GM12878 (cell line): ENCODE measurements at regions not wholly inside any gene's neighbourhood (a gene's known extent, or its start where the extent isn't known, plus 50 kb on each side); places are given as distances from the start of the nearest gene placed in this dataset.

ENCODE experiments used
- ATAC-seq: fragments of 200-7000 bp; cut with Tn5 transposase; 3 replicates; pipeline ENCODE4 v1.9.1; 2020; ENCODE audit warnings: mild to moderate bottlenecking, moderate library complexity
- BruUV-seq: library from RNA; stranded (reverse); fragments of 400-500 nt; replicated peaks from 2 replicates; lab custom pipeline; 2021; lab: Mats Ljungman, UMichigan
- CTCF ChIA-PET: fragments of 300-600 bp; sonication (Branson Sonifier 250); formaldehyde crosslinking; extraction: SDS; loops from one replicate; lab custom pipeline; 2021; ENCODE audit warnings: inconsistent platforms; lab: Yijun Ruan, JAX
- POLR2A ChIA-PET: fragments of 350-600 bp; formaldehyde crosslinking; extraction: SDS; loops from one replicate; lab custom pipeline; 2021; ENCODE audit warnings: inconsistent platforms; lab: Charles Lee
- RAD21 ChIA-PET: fragments of 300-600 bp; sonication (Branson Sonifier 250); formaldehyde crosslinking; loops from one replicate; lab custom pipeline; 2023; ENCODE audit warnings: antibody characterized with exemption; ENCODE audit not compliant: unreplicated experiment; lab: Charles Lee
- SMC1A ChIA-PET: fragments of 300-600 bp; sonication (Branson Sonifier 250); formaldehyde crosslinking; loops from one replicate; lab custom pipeline; 2023; ENCODE audit not compliant: unreplicated experiment, uncharacterized antibody; lab: Charles Lee
- DNase-seq: peaks from one replicate; pipeline ENCODE4 v3.0.0-alpha.2; 2011; ENCODE audit warnings: low read depth, low spot score
- FAIRE-seq: peaks from 3 replicates; lab custom pipeline; 2011; peaks lifted over from hg19 to GRCh38; lab: Jason Lieb, UNC
- H2AFZ ChIP-seq: 2 replicates; pipeline ENCODE4 v1.6.0; 2011; ENCODE audit warnings: low read depth, low read length, control low read depth; ENCODE audit not compliant: control insufficient read depth
- H3K27ac ChIP-seq: 2 replicates; pipeline ENCODE4 v1.5.1; 2011; ENCODE audit warnings: control low read depth; ENCODE audit not compliant: control insufficient read depth, insufficient read depth
- H3K27me3 ChIP-seq, 2 experiments: replicated peaks in 1 of 2; 2 replicates each; pipeline versions ENCODE4 v1.6.0 to v1.6.1; 2011; ENCODE audit warnings: low read length in 1 of 2; ENCODE audit not compliant: control insufficient read depth in 2 of 2, insufficient read depth in 2 of 2
- H3K36me3 ChIP-seq, 2 experiments: 2 replicates each; pipeline ENCODE4 v1.5.1; 2011; ENCODE audit warnings: low read length in 1 of 2; ENCODE audit not compliant: control insufficient read depth in 2 of 2, insufficient read depth in 2 of 2
- H3K4me1 ChIP-seq: 2 replicates; pipeline ENCODE4 v1.6.1; 2011; ENCODE audit warnings: mild to moderate bottlenecking, low read length, moderate library complexity, mixed read lengths; ENCODE audit not compliant: control insufficient read depth, insufficient read depth
- H3K4me2 ChIP-seq: 2 replicates; pipeline ENCODE4 v1.6.0; 2011; ENCODE audit warnings: control low read depth; ENCODE audit not compliant: control insufficient read depth, insufficient read depth
- H3K4me3 ChIP-seq: fragments of 200-600 bp; sonication (generic); 2 replicates; pipeline ENCODE4 v1.5.1; 2016
- H3K79me2 ChIP-seq: 2 replicates; pipeline ENCODE4 v1.6.0; 2011; ENCODE audit warnings: low read length; ENCODE audit not compliant: control insufficient read depth, insufficient read depth
- H3K9ac ChIP-seq: 2 replicates; pipeline ENCODE4 v1.8.0; 2011; ENCODE audit warnings: low read length, control low read depth, mixed read lengths; ENCODE audit not compliant: control insufficient read depth, insufficient read depth
- H3K9me3 ChIP-seq: replicated peaks from 3 replicates; pipeline ENCODE4 v1.5.1; 2011; ENCODE audit warnings: mild to moderate bottlenecking, low read length; ENCODE audit not compliant: control insufficient read depth, insufficient read depth
- H4K20me1 ChIP-seq: 2 replicates; pipeline ENCODE4 v1.6.0; 2011; ENCODE audit not compliant: control insufficient read depth, insufficient read depth
- BACH1 ChIP-seq: fragments of 450-650 bp; IDR thresholded peaks from 2 replicates; pipeline ENCODE4 v1.6.1; 2017; ENCODE audit warnings: mild to moderate bottlenecking, borderline replicate concordance
- BRCA1 ChIP-seq: IDR thresholded peaks from 2 replicates; pipeline ENCODE4 v1.6.1; 2011; ENCODE audit warnings: low read depth, low read length, improper control_type of control experiment
- CBX5 ChIP-seq: sonication (generic); IDR thresholded peaks from 2 replicates; pipeline ENCODE4 v1.6.1; 2016; ENCODE audit warnings: low read depth, moderate library complexity, mild to moderate bottlenecking, inconsistent platforms
- HDAC2 ChIP-seq: fragments of 200-600 bp; sonication (generic); IDR thresholded peaks from 2 replicates; pipeline ENCODE4 v1.6.1; 2017
- NR2F1 ChIP-seq: fragments of 450-650 bp; conservative IDR thresholded peaks from 2 replicates; pipeline ENCODE4 v1.6.1; 2017; ENCODE audit warnings: mild to moderate bottlenecking
- RBBP5 ChIP-seq: fragments of 200-600 bp; sonication (generic); conservative IDR thresholded peaks from 2 replicates; pipeline ENCODE4 v1.6.1; 2016
- SMAD1 ChIP-seq: fragments of 450-650 bp; IDR thresholded peaks from 2 replicates; pipeline ENCODE4 v1.6.1; 2018; ENCODE audit warnings: mild to moderate bottlenecking, low read depth; ENCODE audit not compliant: partially characterized antibody
- SRF ChIP-seq, 2 experiments: IDR thresholded peaks; 2 replicates each; pipeline ENCODE4 v1.6.1; 2011; ENCODE audit warnings: low read depth in 2 of 2, low read length in 2 of 2, mild to moderate bottlenecking in 1 of 2, moderate library complexity in 1 of 2
- TCF3 ChIP-seq: IDR thresholded peaks from 2 replicates; pipeline ENCODE4 v1.6.1; 2012; ENCODE audit warnings: low read depth, mild to moderate bottlenecking, low read length, borderline replicate concordance; ENCODE audit not compliant: insufficient read depth
- ZNF274 ChIP-seq: IDR thresholded peaks from one replicate; pipeline ENCODE4 v1.8.0; 2011; ENCODE audit not compliant: insufficient read length, insufficient read depth
- in situ Hi-C: fragments of 300-500 bp; cut with MboI; formaldehyde crosslinking; loops from 9 replicates; pipeline ENCODE4 v1.14.3; 2018; ENCODE audit warnings: mixed read lengths
- intact Hi-C: fragments of 100-400 bp; cut with micrococcal nuclease; formaldehyde crosslinking; loops from one replicate; pipeline ENCODE4 v1.14.2; 2022; ENCODE audit not compliant: unreplicated experiment
- TF ChIP-seq, protein P1 (sequence below): IDR thresholded peaks from 2 replicates; pipeline ENCODE4 v1.6.1; 2011; ENCODE audit warnings: low read depth, low read length, improper control_type of control experiment, borderline replicate concordance

DNA sequence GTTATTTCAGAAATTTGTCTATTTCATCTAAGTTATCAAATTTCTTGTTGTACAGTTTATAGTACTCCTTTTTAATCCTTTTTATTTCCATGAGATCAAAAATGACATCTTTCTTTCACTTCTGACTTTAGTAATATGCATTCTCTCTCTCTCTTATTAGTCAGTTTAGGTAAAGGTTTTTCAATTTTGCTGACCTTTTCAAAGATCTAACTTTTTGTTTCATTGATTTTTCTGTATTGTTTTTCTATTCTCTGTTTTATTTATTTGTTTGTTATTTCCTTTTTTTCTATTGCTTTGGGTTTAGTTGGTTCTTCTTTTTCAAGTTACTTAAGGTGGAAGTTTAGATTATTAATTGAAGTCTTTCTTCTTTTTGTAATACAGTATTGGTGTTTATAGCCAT lies 294.2 kb downstream of the CCDC85A start:
- no peak for DNase-seq
- no peaks in the 10 kb centered on the region for H3K36me3 ChIP-seq
- H3K4me2 ChIP-seq: no peak overlapping the region
- intact Hi-C loops: no loop called here
- H3K9me3 ChIP-seq: no peaks in the 10 kb centered on the region
- TF ChIP-seq NR2F1: no peak
- TF ChIP-seq BRCA1: no peak
- no peak for TF ChIP-seq HDAC2
- no peak for TF ChIP-seq RBBP5
- TF ChIP-seq BACH1: no peak
- TF ChIP-seq CBX5: no peak
- TF ChIP-seq TCF3: no peak
- TF ChIP-seq ZNF274: no peak
- no peak for TF ChIP-seq SMAD1
- TF ChIP-seq, protein P1, sequence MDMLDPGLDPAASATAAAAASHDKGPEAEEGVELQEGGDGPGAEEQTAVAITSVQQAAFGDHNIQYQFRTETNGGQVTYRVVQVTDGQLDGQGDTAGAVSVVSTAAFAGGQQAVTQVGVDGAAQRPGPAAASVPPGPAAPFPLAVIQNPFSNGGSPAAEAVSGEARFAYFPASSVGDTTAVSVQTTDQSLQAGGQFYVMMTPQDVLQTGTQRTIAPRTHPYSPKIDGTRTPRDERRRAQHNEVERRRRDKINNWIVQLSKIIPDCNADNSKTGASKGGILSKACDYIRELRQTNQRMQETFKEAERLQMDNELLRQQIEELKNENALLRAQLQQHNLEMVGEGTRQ: no peak
- TF ChIP-seq SRF (IDR thresholded peaks at IDR 0.05; ENCODE audit: low read depth in 2 of 2, low read length in 2 of 2): no peak
- POLR2A ChIA-PET: no interaction called here
- no peak overlapping the region for H3K9ac ChIP-seq
- no peaks in the 10 kb centered on the region for H3K79me2 ChIP-seq
- no peak overlapping the region for H3K27ac ChIP-seq
- no peak for ATAC-seq
- in situ Hi-C loops: no loop called here
- CTCF ChIA-PET: no interaction called here
- H3K4me1 ChIP-seq: no peaks in the 10 kb centered on the region
- SMC1A ChIA-PET: no interaction called here
- RAD21 ChIA-PET: no interaction called here
- no peak overlapping the region for H2AFZ ChIP-seq
- BruUV-seq: no TSS peak
- no peaks in the 10 kb centered on the region for H3K27me3 ChIP-seq
- H3K4me3 ChIP-seq: no peak overlapping the region
- H4K20me1 ChIP-seq: no peaks in the 10 kb centered on the region
- no peak for FAIRE-seq
